ENCODE measurements at regions not wholly inside any gene's neighbourhood (a gene's known extent, or its start where the extent isn't known, plus 50 kb on each side); places are given as distances from the start of the nearest gene placed in this dataset.

DNA sequence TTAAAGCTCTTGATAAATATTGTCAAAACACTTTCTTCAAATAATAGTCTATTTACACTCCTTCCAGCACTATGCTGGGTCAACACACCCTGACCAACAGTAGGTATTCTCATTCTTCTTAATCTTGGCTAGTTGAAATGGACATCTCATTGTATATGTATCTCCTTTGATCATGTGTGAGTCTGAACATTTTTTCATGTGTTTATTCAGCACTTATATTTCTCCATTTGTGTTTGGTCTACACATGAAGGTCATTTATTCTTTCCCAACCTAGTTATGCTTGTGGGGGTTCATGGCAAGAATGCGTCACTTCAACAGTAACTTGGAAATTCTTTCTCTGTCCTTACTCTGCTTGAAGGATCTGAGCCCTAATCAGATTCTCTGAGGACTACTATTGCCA lies 133.1 kb upstream of the ARID2 start:
- ChIA-PET CTCF (no interaction called here), POLR2A (no interaction called here)
- H3K27ac ChIP-seq (ENCODE audit: low read depth in 2 of 2, low read length in 1 of 2) = no peak overlapping the region
- TF ChIP-seq RCOR1 (IDR thresholded peaks at IDR 0.05; ENCODE audit: low read length) (no peak), FOXJ3 (CRISPR knock-in tag; IDR thresholded peaks at IDR 0.05) (no peak), ELF1 (IDR thresholded peaks at IDR 0.05) (no peak), EP300 (IDR thresholded peaks at IDR 0.05; ENCODE audit: borderline replicate concordance in 1 of 2, low read depth in 1 of 2, low read length in 1 of 2) (no peak), SIN3A (IDR thresholded peaks at IDR 0.05; ENCODE audit: borderline replicate concordance, low read depth, low read length) (no peak), YY1 (IDR thresholded peaks at IDR 0.05; ENCODE audit: low read depth) (no peak), MXI1 (IDR thresholded peaks at IDR 0.05; ENCODE audit: low read depth, low read length) (no peak), FOSL2 (IDR thresholded peaks at IDR 0.05; ENCODE audit: borderline replicate concordance, low read depth) (no peak)
- TF ChIP-seq, protein P1, sequence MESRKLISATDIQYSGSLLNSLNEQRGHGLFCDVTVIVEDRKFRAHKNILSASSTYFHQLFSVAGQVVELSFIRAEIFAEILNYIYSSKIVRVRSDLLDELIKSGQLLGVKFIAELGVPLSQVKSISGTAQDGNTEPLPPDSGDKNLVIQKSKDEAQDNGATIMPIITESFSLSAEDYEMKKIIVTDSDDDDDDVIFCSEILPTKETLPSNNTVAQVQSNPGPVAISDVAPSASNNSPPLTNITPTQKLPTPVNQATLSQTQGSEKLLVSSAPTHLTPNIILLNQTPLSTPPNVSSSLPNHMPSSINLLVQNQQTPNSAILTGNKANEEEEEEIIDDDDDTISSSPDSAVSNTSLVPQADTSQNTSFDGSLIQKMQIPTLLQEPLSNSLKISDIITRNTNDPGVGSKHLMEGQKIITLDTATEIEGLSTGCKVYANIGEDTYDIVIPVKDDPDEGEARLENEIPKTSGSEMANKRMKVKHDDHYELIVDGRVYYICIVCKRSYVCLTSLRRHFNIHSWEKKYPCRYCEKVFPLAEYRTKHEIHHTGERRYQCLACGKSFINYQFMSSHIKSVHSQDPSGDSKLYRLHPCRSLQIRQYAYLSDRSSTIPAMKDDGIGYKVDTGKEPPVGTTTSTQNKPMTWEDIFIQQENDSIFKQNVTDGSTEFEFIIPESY (IDR thresholded peaks at IDR 0.05; ENCODE audit: borderline replicate concordance, low read depth) = no peak
- TF ChIP-seq, protein P2, sequence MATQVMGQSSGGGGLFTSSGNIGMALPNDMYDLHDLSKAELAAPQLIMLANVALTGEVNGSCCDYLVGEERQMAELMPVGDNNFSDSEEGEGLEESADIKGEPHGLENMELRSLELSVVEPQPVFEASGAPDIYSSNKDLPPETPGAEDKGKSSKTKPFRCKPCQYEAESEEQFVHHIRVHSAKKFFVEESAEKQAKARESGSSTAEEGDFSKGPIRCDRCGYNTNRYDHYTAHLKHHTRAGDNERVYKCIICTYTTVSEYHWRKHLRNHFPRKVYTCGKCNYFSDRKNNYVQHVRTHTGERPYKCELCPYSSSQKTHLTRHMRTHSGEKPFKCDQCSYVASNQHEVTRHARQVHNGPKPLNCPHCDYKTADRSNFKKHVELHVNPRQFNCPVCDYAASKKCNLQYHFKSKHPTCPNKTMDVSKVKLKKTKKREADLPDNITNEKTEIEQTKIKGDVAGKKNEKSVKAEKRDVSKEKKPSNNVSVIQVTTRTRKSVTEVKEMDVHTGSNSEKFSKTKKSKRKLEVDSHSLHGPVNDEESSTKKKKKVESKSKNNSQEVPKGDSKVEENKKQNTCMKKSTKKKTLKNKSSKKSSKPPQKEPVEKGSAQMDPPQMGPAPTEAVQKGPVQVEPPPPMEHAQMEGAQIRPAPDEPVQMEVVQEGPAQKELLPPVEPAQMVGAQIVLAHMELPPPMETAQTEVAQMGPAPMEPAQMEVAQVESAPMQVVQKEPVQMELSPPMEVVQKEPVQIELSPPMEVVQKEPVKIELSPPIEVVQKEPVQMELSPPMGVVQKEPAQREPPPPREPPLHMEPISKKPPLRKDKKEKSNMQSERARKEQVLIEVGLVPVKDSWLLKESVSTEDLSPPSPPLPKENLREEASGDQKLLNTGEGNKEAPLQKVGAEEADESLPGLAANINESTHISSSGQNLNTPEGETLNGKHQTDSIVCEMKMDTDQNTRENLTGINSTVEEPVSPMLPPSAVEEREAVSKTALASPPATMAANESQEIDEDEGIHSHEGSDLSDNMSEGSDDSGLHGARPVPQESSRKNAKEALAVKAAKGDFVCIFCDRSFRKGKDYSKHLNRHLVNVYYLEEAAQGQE (IDR thresholded peaks at IDR 0.05; ENCODE audit: low read depth, low read length) = no peak
- TF ChIP-seq, protein P3, sequence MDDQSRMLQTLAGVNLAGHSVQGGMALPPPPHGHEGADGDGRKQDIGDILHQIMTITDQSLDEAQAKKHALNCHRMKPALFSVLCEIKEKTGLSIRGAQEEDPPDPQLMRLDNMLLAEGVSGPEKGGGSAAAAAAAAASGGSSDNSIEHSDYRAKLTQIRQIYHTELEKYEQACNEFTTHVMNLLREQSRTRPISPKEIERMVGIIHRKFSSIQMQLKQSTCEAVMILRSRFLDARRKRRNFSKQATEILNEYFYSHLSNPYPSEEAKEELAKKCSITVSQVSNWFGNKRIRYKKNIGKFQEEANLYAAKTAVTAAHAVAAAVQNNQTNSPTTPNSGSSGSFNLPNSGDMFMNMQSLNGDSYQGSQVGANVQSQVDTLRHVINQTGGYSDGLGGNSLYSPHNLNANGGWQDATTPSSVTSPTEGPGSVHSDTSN (IDR thresholded peaks at IDR 0.05) = no peak
- TF ChIP-seq, protein P4, sequence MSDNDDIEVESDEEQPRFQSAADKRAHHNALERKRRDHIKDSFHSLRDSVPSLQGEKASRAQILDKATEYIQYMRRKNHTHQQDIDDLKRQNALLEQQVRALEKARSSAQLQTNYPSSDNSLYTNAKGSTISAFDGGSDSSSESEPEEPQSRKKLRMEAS (IDR thresholded peaks at IDR 0.05; ENCODE audit: low read depth) = no peak
- no peaks in the 10 kb centered on the region for H3K9me3 ChIP-seq
- DNase-seq = no peak
- H3K36me3 ChIP-seq (replicated peaks in 1 of 2; ENCODE audit: control insufficient read depth in 1 of 2, insufficient read depth in 2 of 2, low read length in 1 of 2) = no peaks in the 10 kb centered on the region
- H3K9me2 ChIP-seq = no peaks in the 10 kb centered on the region
- 80% methylated on average over 1 of the region's 1 CpG for WGBS (ENCODE audit: low lambda C conversion rate)
- no peaks in the 10 kb centered on the region; the same call in 1 of the 2 replicates for H3K27me3 ChIP-seq (ENCODE audit: insufficient read depth)
- no peak overlapping the region for H2AFZ ChIP-seq (ENCODE audit: low read depth)
- H4K20me1 ChIP-seq (ENCODE audit: insufficient read depth) = no peaks in the 10 kb centered on the region
- no peaks in the 10 kb centered on the region for H3F3A ChIP-seq (replicated peaks; ENCODE audit: insufficient read depth)
- H3K4me1 ChIP-seq (ENCODE audit: control insufficient read depth in 1 of 2, insufficient read depth in 2 of 2, low read depth in 1 of 2, low read length in 1 of 2) = no peaks in the 10 kb centered on the region
- no peak overlapping the region for H3K4me3 ChIP-seq (ENCODE audit: low read depth in 2 of 2, low read length in 1 of 2)
- no peaks in the 10 kb centered on the region for H3K79me2 ChIP-seq (ENCODE audit: insufficient read depth)
- no peak overlapping the region for H3K4me2 ChIP-seq
- H3K9ac ChIP-seq = no peak overlapping the region

Measured in SK-N-SH (cell line).